ENCODE measurements at regions not wholly inside any gene's neighbourhood (a gene's known extent, or its start where the extent isn't known, plus 50 kb on each side); places are given as distances from the start of the nearest gene placed in this dataset.

DNA sequence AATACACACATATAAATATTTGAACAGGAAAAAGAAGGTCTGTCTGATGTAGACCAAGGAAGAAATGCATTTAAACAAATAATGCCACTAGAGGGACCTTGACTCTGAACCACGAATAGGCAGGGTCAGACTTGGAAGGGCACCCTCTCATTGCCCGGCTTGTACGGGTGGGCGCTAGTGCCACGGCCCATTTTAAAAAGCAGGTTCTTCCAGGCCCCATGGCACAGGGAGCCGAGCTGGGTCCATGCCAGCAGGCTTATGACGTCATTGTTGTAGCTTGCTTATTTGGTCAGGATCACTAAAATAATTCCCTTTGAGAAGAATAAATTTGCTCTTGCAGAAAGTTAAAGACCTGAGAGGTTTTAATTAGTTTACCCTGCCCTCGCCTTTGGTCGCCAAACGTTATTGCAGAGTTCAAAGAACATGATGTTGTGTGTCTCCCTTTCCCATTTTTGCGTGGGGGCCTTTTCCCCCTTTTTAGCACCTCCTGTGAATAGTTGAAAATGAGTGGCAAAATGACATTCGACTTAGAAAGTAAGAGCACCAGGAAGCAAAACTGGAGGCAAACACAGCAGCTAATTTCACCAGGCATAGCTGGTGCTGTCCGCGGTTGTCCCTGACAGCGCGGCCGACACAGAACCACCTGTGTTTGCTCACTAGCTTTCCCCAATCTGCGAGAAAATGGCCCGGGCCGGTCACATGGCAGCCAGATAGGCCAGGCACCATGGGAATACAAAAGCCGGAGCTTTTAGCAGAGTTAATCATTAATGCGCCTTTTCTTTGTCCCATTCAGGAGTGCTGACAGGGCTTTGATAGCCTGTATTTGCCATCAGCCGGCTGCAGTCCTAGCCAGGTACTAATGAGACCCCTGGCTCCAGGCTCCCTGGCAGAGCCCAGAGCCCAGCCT lies 93.8 kb downstream of the FOXA2 start (continued):
- TF ChIP-seq, protein P1, sequence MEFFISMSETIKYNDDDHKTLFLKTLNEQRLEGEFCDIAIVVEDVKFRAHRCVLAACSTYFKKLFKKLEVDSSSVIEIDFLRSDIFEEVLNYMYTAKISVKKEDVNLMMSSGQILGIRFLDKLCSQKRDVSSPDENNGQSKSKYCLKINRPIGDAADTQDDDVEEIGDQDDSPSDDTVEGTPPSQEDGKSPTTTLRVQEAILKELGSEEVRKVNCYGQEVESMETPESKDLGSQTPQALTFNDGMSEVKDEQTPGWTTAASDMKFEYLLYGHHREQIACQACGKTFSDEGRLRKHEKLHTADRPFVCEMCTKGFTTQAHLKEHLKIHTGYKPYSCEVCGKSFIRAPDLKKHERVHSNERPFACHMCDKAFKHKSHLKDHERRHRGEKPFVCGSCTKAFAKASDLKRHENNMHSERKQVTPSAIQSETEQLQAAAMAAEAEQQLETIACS (CRISPR knock-in tag; IDR thresholded peaks at IDR 0.05): no peak
- TF ChIP-seq FOXK1 (CRISPR knock-in tag; IDR thresholded peaks at IDR 0.05; ENCODE audit: borderline replicate concordance, low read depth): peak; percentile 73; the same call in 1 of the 2 replicates
- peak; percentile 80 for TF ChIP-seq SMC3 (IDR thresholded peaks at IDR 0.05; ENCODE audit: low read length)
- peak; percentile 89; the same call in 1 of the 2 replicates for TF ChIP-seq ZNF841 (CRISPR knock-in tag; IDR thresholded peaks at IDR 0.05; ENCODE audit: borderline replicate concordance)
- TF ChIP-seq ZNF672 (CRISPR knock-in tag; IDR thresholded peaks at IDR 0.05): peak; percentile 69; the same call in 1 of the 2 replicates
- no peak for TF ChIP-seq ZNF296 (CRISPR knock-in tag; conservative IDR thresholded peaks at IDR 0.05)
- TF ChIP-seq NFE2L2 (IDR thresholded peaks at IDR 0.05; ENCODE audit: low read length): no peak
- TF ChIP-seq ZNF766 (CRISPR knock-in tag; IDR thresholded peaks at IDR 0.05; ENCODE audit: borderline replicate concordance): peak; percentile 45
- TF ChIP-seq, protein P2, sequence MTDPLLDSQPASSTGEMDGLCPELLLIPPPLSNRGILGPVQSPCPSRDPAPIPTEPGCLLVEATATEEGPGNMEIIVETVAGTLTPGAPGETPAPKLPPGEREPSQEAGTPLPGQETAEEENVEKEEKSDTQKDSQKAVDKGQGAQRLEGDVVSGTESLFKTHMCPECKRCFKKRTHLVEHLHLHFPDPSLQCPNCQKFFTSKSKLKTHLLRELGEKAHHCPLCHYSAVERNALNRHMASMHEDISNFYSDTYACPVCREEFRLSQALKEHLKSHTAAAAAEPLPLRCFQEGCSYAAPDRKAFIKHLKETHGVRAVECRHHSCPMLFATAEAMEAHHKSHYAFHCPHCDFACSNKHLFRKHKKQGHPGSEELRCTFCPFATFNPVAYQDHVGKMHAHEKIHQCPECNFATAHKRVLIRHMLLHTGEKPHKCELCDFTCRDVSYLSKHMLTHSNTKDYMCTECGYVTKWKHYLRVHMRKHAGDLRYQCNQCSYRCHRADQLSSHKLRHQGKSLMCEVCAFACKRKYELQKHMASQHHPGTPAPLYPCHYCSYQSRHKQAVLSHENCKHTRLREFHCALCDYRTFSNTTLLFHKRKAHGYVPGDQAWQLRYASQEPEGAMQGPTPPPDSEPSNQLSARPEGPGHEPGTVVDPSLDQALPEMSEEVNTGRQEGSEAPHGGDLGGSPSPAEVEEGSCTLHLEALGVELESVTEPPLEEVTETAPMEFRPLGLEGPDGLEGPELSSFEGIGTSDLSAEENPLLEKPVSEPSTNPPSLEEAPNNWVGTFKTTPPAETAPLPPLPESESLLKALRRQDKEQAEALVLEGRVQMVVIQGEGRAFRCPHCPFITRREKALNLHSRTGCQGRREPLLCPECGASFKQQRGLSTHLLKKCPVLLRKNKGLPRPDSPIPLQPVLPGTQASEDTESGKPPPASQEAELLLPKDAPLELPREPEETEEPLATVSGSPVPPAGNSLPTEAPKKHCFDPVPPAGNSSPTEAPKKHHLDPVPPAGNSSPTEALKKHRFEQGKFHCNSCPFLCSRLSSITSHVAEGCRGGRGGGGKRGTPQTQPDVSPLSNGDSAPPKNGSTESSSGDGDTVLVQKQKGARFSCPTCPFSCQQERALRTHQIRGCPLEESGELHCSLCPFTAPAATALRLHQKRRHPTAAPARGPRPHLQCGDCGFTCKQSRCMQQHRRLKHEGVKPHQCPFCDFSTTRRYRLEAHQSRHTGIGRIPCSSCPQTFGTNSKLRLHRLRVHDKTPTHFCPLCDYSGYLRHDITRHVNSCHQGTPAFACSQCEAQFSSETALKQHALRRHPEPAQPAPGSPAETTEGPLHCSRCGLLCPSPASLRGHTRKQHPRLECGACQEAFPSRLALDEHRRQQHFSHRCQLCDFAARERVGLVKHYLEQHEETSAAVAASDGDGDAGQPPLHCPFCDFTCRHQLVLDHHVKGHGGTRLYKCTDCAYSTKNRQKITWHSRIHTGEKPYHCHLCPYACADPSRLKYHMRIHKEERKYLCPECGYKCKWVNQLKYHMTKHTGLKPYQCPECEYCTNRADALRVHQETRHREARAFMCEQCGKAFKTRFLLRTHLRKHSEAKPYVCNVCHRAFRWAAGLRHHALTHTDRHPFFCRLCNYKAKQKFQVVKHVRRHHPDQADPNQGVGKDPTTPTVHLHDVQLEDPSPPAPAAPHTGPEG (CRISPR knock-in tag; IDR thresholded peaks at IDR 0.05): no peak; the same call in 1 of the 2 replicates
- TF ChIP-seq, protein P3, sequence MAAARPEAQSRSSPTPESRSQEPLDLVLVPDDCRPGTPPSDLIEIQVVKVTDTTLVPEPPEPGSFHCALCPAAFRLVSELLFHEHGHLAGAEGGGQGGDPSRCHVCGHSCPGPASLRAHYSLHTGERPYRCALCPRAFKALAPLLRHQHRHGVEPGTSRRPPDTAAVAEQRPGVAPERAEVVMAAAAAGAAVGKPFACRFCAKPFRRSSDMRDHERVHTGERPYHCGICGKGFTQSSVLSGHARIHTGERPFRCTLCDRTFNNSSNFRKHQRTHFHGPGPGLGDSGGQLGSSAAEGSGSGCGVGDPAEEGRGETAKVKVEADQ (CRISPR knock-in tag; IDR thresholded peaks at IDR 0.05; ENCODE audit: borderline replicate concordance): no peak
- TF ChIP-seq, protein P4, sequence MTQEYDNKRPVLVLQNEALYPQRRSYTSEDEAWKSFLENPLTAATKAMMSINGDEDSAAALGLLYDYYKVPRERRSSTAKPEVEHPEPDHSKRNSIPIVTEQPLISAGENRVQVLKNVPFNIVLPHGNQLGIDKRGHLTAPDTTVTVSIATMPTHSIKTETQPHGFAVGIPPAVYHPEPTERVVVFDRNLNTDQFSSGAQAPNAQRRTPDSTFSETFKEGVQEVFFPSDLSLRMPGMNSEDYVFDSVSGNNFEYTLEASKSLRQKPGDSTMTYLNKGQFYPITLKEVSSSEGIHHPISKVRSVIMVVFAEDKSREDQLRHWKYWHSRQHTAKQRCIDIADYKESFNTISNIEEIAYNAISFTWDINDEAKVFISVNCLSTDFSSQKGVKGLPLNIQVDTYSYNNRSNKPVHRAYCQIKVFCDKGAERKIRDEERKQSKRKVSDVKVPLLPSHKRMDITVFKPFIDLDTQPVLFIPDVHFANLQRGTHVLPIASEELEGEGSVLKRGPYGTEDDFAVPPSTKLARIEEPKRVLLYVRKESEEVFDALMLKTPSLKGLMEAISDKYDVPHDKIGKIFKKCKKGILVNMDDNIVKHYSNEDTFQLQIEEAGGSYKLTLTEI (CRISPR knock-in tag; conservative IDR thresholded peaks at IDR 0.05): no peak
- TF ChIP-seq, protein P5, sequence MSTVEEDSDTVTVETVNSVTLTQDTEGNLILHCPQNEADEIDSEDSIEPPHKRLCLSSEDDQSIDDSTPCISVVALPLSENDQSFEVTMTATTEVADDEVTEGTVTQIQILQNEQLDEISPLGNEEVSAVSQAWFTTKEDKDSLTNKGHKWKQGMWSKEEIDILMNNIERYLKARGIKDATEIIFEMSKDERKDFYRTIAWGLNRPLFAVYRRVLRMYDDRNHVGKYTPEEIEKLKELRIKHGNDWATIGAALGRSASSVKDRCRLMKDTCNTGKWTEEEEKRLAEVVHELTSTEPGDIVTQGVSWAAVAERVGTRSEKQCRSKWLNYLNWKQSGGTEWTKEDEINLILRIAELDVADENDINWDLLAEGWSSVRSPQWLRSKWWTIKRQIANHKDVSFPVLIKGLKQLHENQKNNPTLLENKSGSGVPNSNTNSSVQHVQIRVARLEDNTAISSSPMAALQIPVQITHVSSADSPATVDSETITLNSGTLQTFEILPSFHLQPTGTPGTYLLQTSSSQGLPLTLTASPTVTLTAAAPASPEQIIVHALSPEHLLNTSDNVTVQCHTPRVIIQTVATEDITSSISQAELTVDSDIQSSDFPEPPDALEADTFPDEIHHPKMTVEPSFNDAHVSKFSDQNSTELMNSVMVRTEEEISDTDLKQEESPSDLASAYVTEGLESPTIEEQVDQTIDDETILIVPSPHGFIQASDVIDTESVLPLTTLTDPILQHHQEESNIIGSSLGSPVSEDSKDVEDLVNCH (CRISPR knock-in tag; IDR thresholded peaks at IDR 0.05): 0 out of 2 replicates have a peak, but pooled peaks have one; percentile 37
- no peak for TF ChIP-seq KLF13 (CRISPR knock-in tag; IDR thresholded peaks at IDR 0.05)
- TF ChIP-seq PAX8 (CRISPR knock-in tag; IDR thresholded peaks at IDR 0.05; ENCODE audit: borderline replicate concordance): no peak

Data from HepG2 (cell line).